Loucy (cell line): ENCODE measurements at regions not wholly inside any gene's neighbourhood (a gene's known extent, or its start where the extent isn't known, plus 50 kb on each side); places are given as distances from the start of the nearest gene placed in this dataset.

Experiments
- H2AFZ ChIP-seq: fragments of 200-600 bp; sonication (generic); 2 replicates; pipeline ENCODE4 v1.6.0; 2016; ENCODE audit warnings: antibody characterized with exemption, mild to moderate bottlenecking, low read length, moderate library complexity
- H3F3A ChIP-seq: fragments of 200-600 bp; 2 replicates; pipeline ENCODE4 v1.6.0; 2016; ENCODE audit warnings: antibody characterized with exemption, low read depth, mild to moderate bottlenecking
- H3K27me3 ChIP-seq: fragments of 200-600 bp; sonication (generic); 2 replicates; pipeline ENCODE4 v1.6.1; 2014; ENCODE audit warnings: low read length, mild to moderate bottlenecking; ENCODE audit not compliant: insufficient read depth, poor library complexity, severe bottlenecking
- H3K36me3 ChIP-seq: fragments of 200-600 bp; sonication (generic); 2 replicates; pipeline ENCODE4 v1.6.1; 2016; ENCODE audit warnings: low read length; ENCODE audit not compliant: insufficient read depth
- H3K4me1 ChIP-seq: fragments of 200-600 bp; sonication (generic); 2 replicates; pipeline ENCODE4 v1.5.1; 2014; ENCODE audit warnings: low read length, mild to moderate bottlenecking; ENCODE audit not compliant: insufficient read depth, poor library complexity, severe bottlenecking
- H3K4me2 ChIP-seq: fragments of 200-600 bp; sonication (generic); 2 replicates; pipeline ENCODE4 v1.6.0; 2014; ENCODE audit warnings: antibody characterized with exemption, low read length, low read depth, mild to moderate bottlenecking; ENCODE audit not compliant: poor library complexity, severe bottlenecking
- H3K4me3 ChIP-seq: fragments of 200-600 bp; sonication (generic); 2 replicates; pipeline ENCODE4 v1.5.1; 2014; ENCODE audit warnings: low read length, mild to moderate bottlenecking, mixed read lengths; ENCODE audit not compliant: poor library complexity, severe bottlenecking
- H3K79me2 ChIP-seq: fragments of 200-600 bp; sonication (generic); 2 replicates; pipeline ENCODE4 v1.6.1; 2014; ENCODE audit warnings: low read length; ENCODE audit not compliant: insufficient read depth
- H3K9ac ChIP-seq: fragments of 200-600 bp; sonication (generic); 2 replicates; pipeline ENCODE4 v1.6.0; 2014; ENCODE audit warnings: mild to moderate bottlenecking, low read depth, low read length, moderate library complexity; ENCODE audit not compliant: poor library complexity, severe bottlenecking
- H3K9me2 ChIP-seq: fragments of 200-600 bp; sonication (generic); replicated peaks from 2 replicates; pipeline ENCODE4 v1.6.1; 2016; ENCODE audit warnings: low read depth, low read length, mixed read lengths
- H3K9me3 ChIP-seq: fragments of 200-600 bp; sonication (generic); 2 replicates; pipeline ENCODE4 v1.6.1; 2014; ENCODE audit warnings: mild to moderate bottlenecking, antibody characterized with exemption, low read length, low read depth; ENCODE audit not compliant: insufficient read depth
- H4K20me1 ChIP-seq: fragments of 200-600 bp; sonication (generic); 2 replicates; pipeline ENCODE4 v1.6.0; 2014; ENCODE audit warnings: antibody characterized with exemption, low read length, mild to moderate bottlenecking; ENCODE audit not compliant: insufficient read depth, poor library complexity, severe bottlenecking
- EZH2phosphoT487 ChIP-seq: fragments of 200-600 bp; IDR thresholded peaks from 2 replicates; pipeline ENCODE4 v1.6.1; 2018; ENCODE audit warnings: antibody characterized with exemption, mild to moderate bottlenecking, moderate library complexity, borderline replicate concordance
- TF ChIP-seq, protein P1 (sequence below): fragments of 200-600 bp; sonication (generic); conservative IDR thresholded peaks from 2 replicates; pipeline ENCODE4 v1.5.1; 2014; ENCODE audit warnings: mild to moderate bottlenecking, antibody characterized with exemption, low read length

- no peak overlapping the region for H3K9ac ChIP-seq
- H3K27me3 ChIP-seq: no peaks in the 10 kb centered on the region
- no peaks in the 10 kb centered on the region for H3K79me2 ChIP-seq
- no peaks in the 10 kb centered on the region for H4K20me1 ChIP-seq
- no peak overlapping the region for H3K4me2 ChIP-seq
- no peaks in the 10 kb centered on the region for H3K9me3 ChIP-seq
- TF ChIP-seq, protein P1, sequence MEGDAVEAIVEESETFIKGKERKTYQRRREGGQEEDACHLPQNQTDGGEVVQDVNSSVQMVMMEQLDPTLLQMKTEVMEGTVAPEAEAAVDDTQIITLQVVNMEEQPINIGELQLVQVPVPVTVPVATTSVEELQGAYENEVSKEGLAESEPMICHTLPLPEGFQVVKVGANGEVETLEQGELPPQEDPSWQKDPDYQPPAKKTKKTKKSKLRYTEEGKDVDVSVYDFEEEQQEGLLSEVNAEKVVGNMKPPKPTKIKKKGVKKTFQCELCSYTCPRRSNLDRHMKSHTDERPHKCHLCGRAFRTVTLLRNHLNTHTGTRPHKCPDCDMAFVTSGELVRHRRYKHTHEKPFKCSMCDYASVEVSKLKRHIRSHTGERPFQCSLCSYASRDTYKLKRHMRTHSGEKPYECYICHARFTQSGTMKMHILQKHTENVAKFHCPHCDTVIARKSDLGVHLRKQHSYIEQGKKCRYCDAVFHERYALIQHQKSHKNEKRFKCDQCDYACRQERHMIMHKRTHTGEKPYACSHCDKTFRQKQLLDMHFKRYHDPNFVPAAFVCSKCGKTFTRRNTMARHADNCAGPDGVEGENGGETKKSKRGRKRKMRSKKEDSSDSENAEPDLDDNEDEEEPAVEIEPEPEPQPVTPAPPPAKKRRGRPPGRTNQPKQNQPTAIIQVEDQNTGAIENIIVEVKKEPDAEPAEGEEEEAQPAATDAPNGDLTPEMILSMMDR: no peak
- no peak for TF ChIP-seq EZH2phosphoT487
- H3K4me3 ChIP-seq: no peak overlapping the region
- H2AFZ ChIP-seq: no peak overlapping the region
- no peaks in the 10 kb centered on the region for H3K9me2 ChIP-seq
- no peaks in the 10 kb centered on the region for H3K4me1 ChIP-seq
- no peaks in the 10 kb centered on the region for H3K36me3 ChIP-seq
- H3F3A ChIP-seq: no peaks in the 10 kb centered on the region
Measured at GRCh38 chr7:3236268-3236667, 64.8 kb upstream of the SDK1 start.

DNA sequence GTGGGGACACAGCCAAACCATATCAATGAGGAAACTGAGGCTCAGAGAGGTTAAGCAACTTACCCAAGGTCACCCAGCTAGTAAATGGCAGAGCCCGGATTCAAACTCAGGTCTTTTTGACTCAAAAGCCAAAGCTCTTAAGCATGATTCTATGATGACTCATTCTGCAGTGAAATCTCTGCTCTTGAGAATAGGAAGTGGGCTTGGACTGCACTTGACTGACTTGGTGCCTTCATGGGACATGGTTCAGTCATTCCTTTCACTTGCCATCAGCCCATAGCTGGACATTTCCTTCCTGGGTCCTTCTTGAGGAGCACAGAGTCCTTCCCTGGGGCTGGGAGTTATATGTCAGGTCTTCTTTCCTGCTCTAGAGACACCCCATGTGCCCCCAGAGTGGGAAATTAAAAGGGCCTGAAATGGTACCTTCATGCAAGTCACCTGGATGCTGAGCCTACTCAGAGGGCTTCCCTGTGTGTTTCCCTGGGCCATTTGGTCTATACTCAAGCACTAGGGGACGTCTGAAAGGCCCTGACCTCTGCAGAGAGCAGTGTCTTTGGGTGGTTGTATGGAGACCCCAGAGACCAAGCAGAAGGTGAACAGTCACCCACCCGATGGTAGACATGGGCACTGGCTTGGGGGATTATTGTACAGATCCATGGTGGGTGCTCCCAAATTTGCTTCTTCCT is 62.4 kb upstream of the SDK1 start:
- H3K9me2 ChIP-seq: no peaks in the 10 kb centered on the region
- H3K4me1 ChIP-seq: no peaks in the 10 kb centered on the region

GRCh38 chr7:3239291-3239691 is 61.8 kb upstream of the SDK1 start:
- no peak for TF ChIP-seq EZH2phosphoT487
- TF ChIP-seq, protein P1: no peak
- H3K9ac ChIP-seq: no peak overlapping the region
- H3K4me2 ChIP-seq: no peak overlapping the region
- H3K4me3 ChIP-seq: no peak overlapping the region
- H3K27me3 ChIP-seq: no peaks in the 10 kb centered on the region
- no peak overlapping the region for H2AFZ ChIP-seq
- H3K36me3 ChIP-seq: no peaks in the 10 kb centered on the region
- H3K79me2 ChIP-seq: no peaks in the 10 kb centered on the region
- no peaks in the 10 kb centered on the region for H4K20me1 ChIP-seq
- H3K4me1 ChIP-seq: no peaks in the 10 kb centered on the region
- H3K9me3 ChIP-seq: no peaks in the 10 kb centered on the region
- no peaks in the 10 kb centered on the region for H3F3A ChIP-seq
- H3K9me2 ChIP-seq: no peaks in the 10 kb centered on the region

More for the DNA sequence above, 62.4 kb upstream of the SDK1 start:
- no peaks in the 10 kb centered on the region for H3K79me2 ChIP-seq
- H3K9me3 ChIP-seq: no peaks in the 10 kb centered on the region
- H3K4me2 ChIP-seq: no peak overlapping the region
- no peak overlapping the region for H2AFZ ChIP-seq
- no peaks in the 10 kb centered on the region for H4K20me1 ChIP-seq
- H3K27me3 ChIP-seq: no peaks in the 10 kb centered on the region
- no peaks in the 10 kb centered on the region for H3F3A ChIP-seq
- H3K36me3 ChIP-seq: no peaks in the 10 kb centered on the region
- no peak for TF ChIP-seq EZH2phosphoT487
- TF ChIP-seq, protein P1: no peak
- no peak overlapping the region for H3K4me3 ChIP-seq
- no peak overlapping the region for H3K9ac ChIP-seq
